K562 (cell line): ENCODE measurements at regions not wholly inside any gene's neighbourhood (a gene's known extent, or its start where the extent isn't known, plus 50 kb on each side); places are given as distances from the start of the nearest gene placed in this dataset.

Experiments used
- BRD4 ChIP-seq: fragments of 200-600 bp; sonication (generic); IDR thresholded peaks from 2 replicates; pipeline ENCODE4 v1.6.1; 2017; ENCODE audit warnings: inconsistent platforms
- DMBX1 ChIP-seq: fragments of 250-450 bp; sonication (Bioruptor Pico); IDR thresholded peaks from 2 replicates; pipeline ENCODE4 v1.8.0; 2022; ENCODE audit warnings: inconsistent platforms, mild to moderate bottlenecking, moderate library complexity, borderline replicate concordance
- POLR2A ChIP-seq: fragments of 450-650 bp; conservative IDR thresholded peaks from 2 replicates; pipeline ENCODE4 v1.6.1; 2016
- RBM34 ChIP-seq: fragments of 200-400 bp; formaldehyde crosslinking; IDR thresholded peaks from 2 replicates; pipeline ENCODE4 v1.6.1; 2018; ENCODE audit warnings: low read length, borderline replicate concordance; ENCODE audit not compliant: insufficient read depth
- TF ChIP-seq, protein P1 (sequence below): fragments of 450-650 bp; IDR thresholded peaks from 2 replicates; pipeline ENCODE4 v1.6.1; 2016; ENCODE audit warnings: low read depth
- TF ChIP-seq, protein P2 (sequence below): fragments of 450-650 bp; IDR thresholded peaks from 2 replicates; pipeline ENCODE4 v1.6.1; 2018; ENCODE audit not compliant: partially characterized antibody
- TF ChIP-seq, protein P3 (sequence below): sonication (generic); formaldehyde crosslinking; IDR thresholded peaks from 2 replicates; pipeline ENCODE4 v1.8.1; 2023; ENCODE audit warnings: mild to moderate bottlenecking, missing genetic modification reagents

DNA sequence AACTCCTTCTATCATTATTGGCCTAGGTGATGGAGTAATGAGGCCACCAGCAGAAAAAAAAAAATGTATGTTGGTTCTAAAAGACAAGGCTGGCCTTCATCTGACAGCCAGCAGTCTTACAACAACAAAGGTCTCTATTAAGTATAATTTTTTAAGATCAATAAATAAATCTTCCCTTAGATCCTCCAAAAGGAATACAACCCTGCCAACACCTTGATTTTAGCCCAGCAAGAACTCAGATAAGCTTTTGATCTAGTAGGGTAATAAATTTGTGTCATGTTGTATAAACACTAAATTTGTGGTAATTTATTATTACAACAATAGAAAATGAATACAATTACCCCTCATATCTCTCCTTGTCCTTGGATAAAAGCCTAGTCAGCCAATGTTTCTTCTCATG lies 633.2 kb upstream of the FAM174A start (continued):
- TF ChIP-seq, protein P1, sequence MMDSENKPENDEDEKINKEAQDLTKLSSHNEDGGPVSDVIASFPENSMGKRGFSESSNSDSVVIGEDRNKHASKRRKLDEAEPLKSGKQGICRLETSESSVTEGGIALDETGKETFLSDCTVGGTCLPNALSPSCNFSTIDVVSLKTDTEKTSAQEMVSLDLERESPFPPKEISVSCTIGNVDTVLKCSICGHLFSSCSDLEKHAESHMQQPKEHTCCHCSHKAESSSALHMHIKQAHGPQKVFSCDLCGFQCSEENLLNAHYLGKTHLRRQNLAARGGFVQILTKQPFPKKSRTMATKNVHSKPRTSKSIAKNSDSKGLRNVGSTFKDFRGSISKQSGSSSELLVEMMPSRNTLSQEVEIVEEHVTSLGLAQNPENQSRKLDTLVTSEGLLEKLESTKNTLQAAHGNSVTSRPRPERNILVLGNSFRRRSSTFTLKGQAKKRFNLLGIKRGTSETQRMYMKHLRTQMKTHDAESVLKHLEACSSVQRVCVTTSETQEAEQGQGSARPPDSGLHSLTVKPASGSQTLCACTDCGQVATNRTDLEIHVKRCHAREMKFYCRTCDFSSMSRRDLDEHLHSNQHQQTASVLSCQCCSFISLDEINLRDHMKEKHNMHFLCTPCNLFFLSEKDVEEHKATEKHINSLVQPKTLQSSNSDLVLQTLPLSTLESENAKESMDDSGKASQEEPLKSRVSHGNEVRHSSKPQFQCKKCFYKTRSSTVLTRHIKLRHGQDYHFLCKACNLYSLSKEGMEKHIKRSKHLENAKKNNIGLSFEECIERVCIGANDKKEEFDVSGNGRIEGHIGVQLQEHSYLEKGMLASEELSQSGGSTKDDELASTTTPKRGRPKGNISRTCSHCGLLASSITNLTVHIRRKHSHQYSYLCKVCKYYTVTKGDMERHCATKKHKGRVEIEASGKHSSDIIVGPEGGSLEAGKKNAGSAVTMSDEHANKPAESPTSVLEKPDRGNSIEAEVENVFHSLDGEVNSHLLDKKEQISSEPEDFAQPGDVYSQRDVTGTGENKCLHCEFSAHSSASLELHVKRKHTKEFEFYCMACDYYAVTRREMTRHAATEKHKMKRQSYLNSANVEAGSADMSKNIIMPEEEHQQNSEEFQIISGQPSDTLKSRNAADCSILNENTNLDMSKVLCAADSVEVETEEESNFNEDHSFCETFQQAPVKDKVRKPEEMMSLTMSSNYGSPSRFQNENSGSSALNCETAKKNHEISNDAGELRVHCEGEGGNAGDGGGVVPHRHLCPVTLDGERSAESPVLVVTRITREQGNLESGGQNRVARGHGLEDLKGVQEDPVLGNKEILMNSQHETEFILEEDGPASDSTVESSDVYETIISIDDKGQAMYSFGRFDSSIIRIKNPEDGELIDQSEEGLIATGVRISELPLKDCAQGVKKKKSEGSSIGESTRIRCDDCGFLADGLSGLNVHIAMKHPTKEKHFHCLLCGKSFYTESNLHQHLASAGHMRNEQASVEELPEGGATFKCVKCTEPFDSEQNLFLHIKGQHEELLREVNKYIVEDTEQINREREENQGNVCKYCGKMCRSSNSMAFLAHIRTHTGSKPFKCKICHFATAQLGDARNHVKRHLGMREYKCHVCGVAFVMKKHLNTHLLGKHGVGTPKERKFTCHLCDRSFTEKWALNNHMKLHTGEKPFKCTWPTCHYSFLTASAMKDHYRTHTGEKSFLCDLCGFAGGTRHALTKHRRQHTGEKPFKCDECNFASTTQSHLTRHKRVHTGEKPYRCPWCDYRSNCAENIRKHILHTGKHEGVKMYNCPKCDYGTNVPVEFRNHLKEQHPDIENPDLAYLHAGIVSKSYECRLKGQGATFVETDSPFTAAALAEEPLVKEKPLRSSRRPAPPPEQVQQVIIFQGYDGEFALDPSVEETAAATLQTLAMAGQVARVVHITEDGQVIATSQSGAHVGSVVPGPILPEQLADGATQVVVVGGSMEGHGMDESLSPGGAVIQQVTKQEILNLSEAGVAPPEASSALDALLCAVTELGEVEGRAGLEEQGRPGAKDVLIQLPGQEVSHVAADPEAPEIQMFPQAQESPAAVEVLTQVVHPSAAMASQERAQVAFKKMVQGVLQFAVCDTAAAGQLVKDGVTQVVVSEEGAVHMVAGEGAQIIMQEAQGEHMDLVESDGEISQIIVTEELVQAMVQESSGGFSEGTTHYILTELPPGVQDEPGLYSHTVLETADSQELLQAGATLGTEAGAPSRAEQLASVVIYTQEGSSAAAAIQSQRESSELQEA, result no peak
- TF ChIP-seq RBM34 (no peak), BRD4 (no peak), POLR2A (no peak), DMBX1 (CRISPR knock-in tag) (no peak)
- TF ChIP-seq, protein P2, sequence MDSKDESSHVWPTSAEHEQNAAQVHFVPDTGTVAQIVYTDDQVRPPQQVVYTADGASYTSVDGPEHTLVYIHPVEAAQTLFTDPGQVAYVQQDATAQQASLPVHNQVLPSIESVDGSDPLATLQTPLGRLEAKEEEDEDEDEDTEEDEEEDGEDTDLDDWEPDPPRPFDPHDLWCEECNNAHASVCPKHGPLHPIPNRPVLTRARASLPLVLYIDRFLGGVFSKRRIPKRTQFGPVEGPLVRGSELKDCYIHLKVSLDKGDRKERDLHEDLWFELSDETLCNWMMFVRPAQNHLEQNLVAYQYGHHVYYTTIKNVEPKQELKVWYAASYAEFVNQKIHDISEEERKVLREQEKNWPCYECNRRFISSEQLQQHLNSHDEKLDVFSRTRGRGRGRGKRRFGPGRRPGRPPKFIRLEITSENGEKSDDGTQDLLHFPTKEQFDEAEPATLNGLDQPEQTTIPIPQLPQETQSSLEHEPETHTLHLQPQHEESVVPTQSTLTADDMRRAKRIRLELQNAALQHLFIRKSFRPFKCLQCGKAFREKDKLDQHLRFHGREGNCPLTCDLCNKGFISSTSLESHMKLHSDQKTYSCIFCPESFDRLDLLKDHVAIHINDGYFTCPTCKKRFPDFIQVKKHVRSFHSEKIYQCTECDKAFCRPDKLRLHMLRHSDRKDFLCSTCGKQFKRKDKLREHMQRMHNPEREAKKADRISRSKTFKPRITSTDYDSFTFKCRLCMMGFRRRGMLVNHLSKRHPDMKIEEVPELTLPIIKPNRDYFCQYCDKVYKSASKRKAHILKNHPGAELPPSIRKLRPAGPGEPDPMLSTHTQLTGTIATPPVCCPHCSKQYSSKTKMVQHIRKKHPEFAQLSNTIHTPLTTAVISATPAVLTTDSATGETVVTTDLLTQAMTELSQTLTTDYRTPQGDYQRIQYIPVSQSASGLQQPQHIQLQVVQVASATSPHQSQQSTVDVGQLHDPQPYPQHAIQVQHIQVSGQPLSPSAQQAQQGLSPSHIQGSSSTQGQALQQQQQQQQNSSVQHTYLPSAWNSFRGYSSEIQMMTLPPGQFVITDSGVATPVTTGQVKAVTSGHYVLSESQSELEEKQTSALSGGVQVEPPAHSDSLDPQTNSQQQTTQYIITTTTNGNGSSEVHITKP, result no peak
- TF ChIP-seq, protein P3, sequence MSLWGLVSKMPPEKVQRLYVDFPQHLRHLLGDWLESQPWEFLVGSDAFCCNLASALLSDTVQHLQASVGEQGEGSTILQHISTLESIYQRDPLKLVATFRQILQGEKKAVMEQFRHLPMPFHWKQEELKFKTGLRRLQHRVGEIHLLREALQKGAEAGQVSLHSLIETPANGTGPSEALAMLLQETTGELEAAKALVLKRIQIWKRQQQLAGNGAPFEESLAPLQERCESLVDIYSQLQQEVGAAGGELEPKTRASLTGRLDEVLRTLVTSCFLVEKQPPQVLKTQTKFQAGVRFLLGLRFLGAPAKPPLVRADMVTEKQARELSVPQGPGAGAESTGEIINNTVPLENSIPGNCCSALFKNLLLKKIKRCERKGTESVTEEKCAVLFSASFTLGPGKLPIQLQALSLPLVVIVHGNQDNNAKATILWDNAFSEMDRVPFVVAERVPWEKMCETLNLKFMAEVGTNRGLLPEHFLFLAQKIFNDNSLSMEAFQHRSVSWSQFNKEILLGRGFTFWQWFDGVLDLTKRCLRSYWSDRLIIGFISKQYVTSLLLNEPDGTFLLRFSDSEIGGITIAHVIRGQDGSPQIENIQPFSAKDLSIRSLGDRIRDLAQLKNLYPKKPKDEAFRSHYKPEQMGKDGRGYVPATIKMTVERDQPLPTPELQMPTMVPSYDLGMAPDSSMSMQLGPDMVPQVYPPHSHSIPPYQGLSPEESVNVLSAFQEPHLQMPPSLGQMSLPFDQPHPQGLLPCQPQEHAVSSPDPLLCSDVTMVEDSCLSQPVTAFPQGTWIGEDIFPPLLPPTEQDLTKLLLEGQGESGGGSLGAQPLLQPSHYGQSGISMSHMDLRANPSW, result no peak
